HUES48 (cell line): ENCODE measurements at regions not wholly inside any gene's neighbourhood (a gene's known extent, or its start where the extent isn't known, plus 50 kb on each side); places are given as distances from the start of the nearest gene placed in this dataset.

Source experiments
- H3K27ac ChIP-seq: one replicate; pipeline ENCODE4 v1.7.0; 2013; ENCODE audit warnings: low read depth, low read length, inconsistent platforms
- H3K27me3 ChIP-seq: 2 replicates; pipeline ENCODE4 v1.6.1; 2013; ENCODE audit warnings: mild to moderate bottlenecking, low read length; ENCODE audit not compliant: control insufficient read depth, insufficient read depth
- H3K36me3 ChIP-seq: 2 replicates; pipeline ENCODE4 v1.6.1; 2013; ENCODE audit warnings: low read length; ENCODE audit not compliant: control insufficient read depth, insufficient read depth
- H3K4me1 ChIP-seq: 2 replicates; pipeline ENCODE4 v1.6.1; 2013; ENCODE audit warnings: mild to moderate bottlenecking, low read length; ENCODE audit not compliant: control insufficient read depth, insufficient read depth
- H3K4me3 ChIP-seq: 2 replicates; pipeline ENCODE4 v1.5.1; 2013; ENCODE audit warnings: mild to moderate bottlenecking, low read depth, low read length
- H3K9ac ChIP-seq: 2 replicates; pipeline ENCODE4 v1.6.1; 2013; ENCODE audit warnings: mild to moderate bottlenecking, low read depth, low read length, moderate library complexity
- H3K9me3 ChIP-seq: 2 replicates; pipeline ENCODE4 v1.6.1; 2013; ENCODE audit warnings: low read length; ENCODE audit not compliant: control insufficient read depth, insufficient read depth

- H3K9me3 ChIP-seq, result no peaks in the 10 kb centered on the region; the same call in 1 of the 2 replicates
- H3K4me1 ChIP-seq, result no peaks in the 10 kb centered on the region
- no peak overlapping the region for H3K9ac ChIP-seq
- H3K36me3 ChIP-seq, result no peaks in the 10 kb centered on the region
- no peak overlapping the region for H3K27ac ChIP-seq
- no peaks in the 10 kb centered on the region for H3K27me3 ChIP-seq
- no peak overlapping the region for H3K4me3 ChIP-seq
These were observed 323.6 kb downstream of the EIPR1 start for GRCh38 chr2:3054066-3054465.

GRCh38 chr2:3051266-3051665 is 326.4 kb downstream of the EIPR1 start:
- H3K9me3 ChIP-seq, result peaks cover under 1% of the 10 kb centered on the region; the same call in 1 of the 2 replicates
- H3K36me3 ChIP-seq, result no peaks in the 10 kb centered on the region
- H3K4me3 ChIP-seq, result no peak overlapping the region
- H3K27ac ChIP-seq, result no peak overlapping the region
- no peaks in the 10 kb centered on the region for H3K27me3 ChIP-seq
- no peak overlapping the region for H3K9ac ChIP-seq
- no peaks in the 10 kb centered on the region for H3K4me1 ChIP-seq

- Histone ChIP-seq H3K9ac (no peak overlapping the region), H3K9me3 (0 out of 2 replicates have a peak, but pooled peaks cover 11% of the 10 kb centered on the region), H3K4me1 (no peaks in the 10 kb centered on the region), H3K27ac (no peak overlapping the region), H3K36me3 (no peaks in the 10 kb centered on the region), H3K4me3 (no peak overlapping the region), H3K27me3 (no peaks in the 10 kb centered on the region)
These were observed 331.3 kb downstream of the EIPR1 start for GRCh38 chr2:3046170-3046865.

- Histone ChIP-seq H3K27ac (no peak overlapping the region), H3K9ac (no peak overlapping the region), H3K9me3 (0 out of 2 replicates have a peak, but pooled peaks cover 11% of the 10 kb centered on the region), H3K36me3 (no peaks in the 10 kb centered on the region), H3K4me3 (no peak overlapping the region), H3K4me1 (no peaks in the 10 kb centered on the region), H3K27me3 (no peaks in the 10 kb centered on the region)
These were observed 332.2 kb downstream of the EIPR1 start for GRCh38 chr2:3045318-3045921.

- no peak overlapping the region for H3K27ac ChIP-seq
- H3K27me3 ChIP-seq, result no peaks in the 10 kb centered on the region
- H3K4me1 ChIP-seq, result no peaks in the 10 kb centered on the region
- no peaks in the 10 kb centered on the region for H3K36me3 ChIP-seq
- 0 out of 2 replicates have a peak, but pooled peaks cover 11% of the 10 kb centered on the region for H3K9me3 ChIP-seq
- no peak overlapping the region for H3K9ac ChIP-seq
- no peak overlapping the region for H3K4me3 ChIP-seq
These were observed 332.9 kb downstream of the EIPR1 start for GRCh38 chr2:3044587-3045317.

- Histone ChIP-seq H3K9me3 (0 out of 2 replicates have a peak, but pooled peaks cover 11% of the 10 kb centered on the region), H3K27me3 (no peaks in the 10 kb centered on the region), H3K36me3 (no peaks in the 10 kb centered on the region), H3K27ac (no peak overlapping the region), H3K4me3 (no peak overlapping the region), H3K9ac (no peak overlapping the region), H3K4me1 (no peaks in the 10 kb centered on the region)
These were observed 333.9 kb downstream of the EIPR1 start for GRCh38 chr2:3043726-3044125.

- H3K4me1 ChIP-seq, result no peaks in the 10 kb centered on the region
- H3K36me3 ChIP-seq, result no peaks in the 10 kb centered on the region
- no peaks in the 10 kb centered on the region for H3K27me3 ChIP-seq
- no peak overlapping the region for H3K9ac ChIP-seq
- H3K4me3 ChIP-seq, result no peak overlapping the region
- H3K9me3 ChIP-seq, result 0 out of 2 replicates have a peak, but pooled peaks cover 11% of the 10 kb centered on the region
- no peak overlapping the region for H3K27ac ChIP-seq
These were observed 334.7 kb downstream of the EIPR1 start for GRCh38 chr2:3042601-3043585.

- no peaks in the 10 kb centered on the region for H3K36me3 ChIP-seq
- H3K27ac ChIP-seq, result no peak overlapping the region
- 0 out of 2 replicates have a peak, but pooled peaks cover 11% of the 10 kb centered on the region for H3K9me3 ChIP-seq
- H3K4me1 ChIP-seq, result no peaks in the 10 kb centered on the region
- no peaks in the 10 kb centered on the region for H3K27me3 ChIP-seq
- H3K4me3 ChIP-seq, result no peak overlapping the region
- H3K9ac ChIP-seq, result no peak overlapping the region
These were observed 335.6 kb downstream of the EIPR1 start for GRCh38 chr2:3041841-3042600.

GRCh38 chr2:3041246-3041645 is 336.4 kb downstream of the EIPR1 start:
- no peaks in the 10 kb centered on the region for H3K27me3 ChIP-seq
- no peak overlapping the region for H3K4me3 ChIP-seq
- no peak overlapping the region for H3K27ac ChIP-seq
- H3K9ac ChIP-seq, result no peak overlapping the region
- 0 out of 2 replicates have a peak, but pooled peaks cover 10% of the 10 kb centered on the region for H3K9me3 ChIP-seq
- H3K36me3 ChIP-seq, result no peaks in the 10 kb centered on the region
- H3K4me1 ChIP-seq, result no peaks in the 10 kb centered on the region
